ENCODE measurements at regions not wholly inside any gene's neighbourhood (a gene's known extent, or its start where the extent isn't known, plus 50 kb on each side); places are given as distances from the start of the nearest gene placed in this dataset.

GRCh38 chr16:73321853-73322252 is 273.9 kb upstream of the ZFHX3 start:
- TF ChIP-seq CTCF (IDR thresholded peaks at IDR 0.05) = no peak
- no peak for TF ChIP-seq POLR2A (IDR thresholded peaks at IDR 0.05)
